H9 (cell line): ENCODE measurements at regions not wholly inside any gene's neighbourhood (a gene's known extent, or its start where the extent isn't known, plus 50 kb on each side); places are given as distances from the start of the nearest gene placed in this dataset.

ENCODE experiments used
- DNase-seq: peaks from one replicate; pipeline ENCODE4 v3.0.0-alpha.2; 2017
- H2AFZ ChIP-seq: one replicate; pipeline ENCODE4 v1.6.1; 2013; ENCODE audit warnings: mild to moderate bottlenecking, low read length, control low read depth, moderate library complexity
- H2AK5ac ChIP-seq: 2 replicates; pipeline ENCODE4 v1.6.1; 2013; ENCODE audit warnings: low read length, control low read depth, mixed read lengths; ENCODE audit not compliant: insufficient read length
- H2BK120ac ChIP-seq: one replicate; pipeline ENCODE4 v1.6.1; 2013; ENCODE audit warnings: low read depth, mild to moderate bottlenecking, low read length, control low read depth, inconsistent platforms; ENCODE audit not compliant: poor library complexity, severe bottlenecking
- H2BK12ac ChIP-seq: 2 replicates; pipeline ENCODE4 v1.6.1; 2013; ENCODE audit warnings: low read length, control low read depth, mixed read lengths, low read depth; ENCODE audit not compliant: insufficient read length
- H2BK15ac ChIP-seq: 2 replicates; pipeline ENCODE4 v1.6.1; 2013; ENCODE audit warnings: low read depth, low read length, control low read depth
- H2BK20ac ChIP-seq: one replicate; pipeline ENCODE4 v1.6.1; 2013; ENCODE audit warnings: low read depth, mild to moderate bottlenecking, low read length, control low read depth, inconsistent platforms; ENCODE audit not compliant: poor library complexity, severe bottlenecking
- H2BK5ac ChIP-seq: 2 replicates; pipeline ENCODE4 v1.6.1; 2013; ENCODE audit warnings: low read length, control low read depth, mixed read lengths; ENCODE audit not compliant: insufficient read length
- H3K14ac ChIP-seq: 2 replicates; pipeline ENCODE4 v1.6.1; 2013; ENCODE audit warnings: low read length, control low read depth; ENCODE audit not compliant: insufficient read depth
- H3K18ac ChIP-seq: 2 replicates; pipeline ENCODE4 v1.6.1; 2013; ENCODE audit warnings: low read depth, mild to moderate bottlenecking, mixed read lengths, low read length, control low read depth; ENCODE audit not compliant: insufficient read length
- H3K23ac ChIP-seq: 2 replicates; pipeline ENCODE4 v1.6.1; 2013; ENCODE audit warnings: low read length, control low read depth, mixed read lengths, low read depth; ENCODE audit not compliant: insufficient read length
- H3K23me2 ChIP-seq: 2 replicates; pipeline ENCODE4 v1.6.1; 2013; ENCODE audit warnings: low read depth, mild to moderate bottlenecking, mixed read lengths, low read length, control low read depth; ENCODE audit not compliant: insufficient read length, poor library complexity, severe bottlenecking
- H3K27ac ChIP-seq: 2 replicates; pipeline ENCODE4 v1.5.1; 2013; ENCODE audit warnings: low read length, control low read depth, mixed read lengths, low read depth; ENCODE audit not compliant: insufficient read length
- H3K27me3 ChIP-seq: 2 replicates; pipeline ENCODE4 v1.6.1; 2013; ENCODE audit warnings: low read length, control low read depth, inconsistent platforms; ENCODE audit not compliant: insufficient read depth
- H3K4ac ChIP-seq: 2 replicates; pipeline ENCODE4 v1.6.1; 2013; ENCODE audit warnings: low read depth, mild to moderate bottlenecking, control low read depth, inconsistent platforms, low read length, moderate library complexity
- H3K4me1 ChIP-seq: 2 replicates; pipeline ENCODE4 v1.6.1; 2013; ENCODE audit warnings: low read length, control low read depth, inconsistent platforms; ENCODE audit not compliant: insufficient read depth
- H3K4me2 ChIP-seq: 2 replicates; pipeline ENCODE4 v1.6.1; 2013; ENCODE audit warnings: low read length, control low read depth, mixed read lengths; ENCODE audit not compliant: insufficient read length, insufficient read depth
- H3K56ac ChIP-seq: 2 replicates; pipeline ENCODE4 v1.6.1; 2013; ENCODE audit warnings: low read depth, mild to moderate bottlenecking, mixed read lengths, low read length, control low read depth; ENCODE audit not compliant: insufficient read length
- H3K79me1 ChIP-seq: 2 replicates; pipeline ENCODE4 v1.6.1; 2013; ENCODE audit warnings: low read depth, mild to moderate bottlenecking, moderate library complexity, low read length, control low read depth, inconsistent platforms; ENCODE audit not compliant: insufficient read depth, poor library complexity, severe bottlenecking
- H3K79me2 ChIP-seq: 2 replicates; pipeline ENCODE4 v1.6.1; 2013; ENCODE audit warnings: low read length, control low read depth, inconsistent platforms; ENCODE audit not compliant: insufficient read depth
- H3K9ac ChIP-seq: 2 replicates; pipeline ENCODE4 v1.6.1; 2013; ENCODE audit warnings: low read length, control low read depth, mixed read lengths; ENCODE audit not compliant: insufficient read length; ENCODE audit errors: extremely low read depth
- H3K9me3 ChIP-seq: one replicate; pipeline ENCODE4 v1.6.1; 2013; ENCODE audit warnings: low read depth, low read length, inconsistent platforms; ENCODE audit not compliant: control insufficient read depth
- H3T11ph ChIP-seq: one replicate; pipeline ENCODE4 v1.6.1; 2013; ENCODE audit warnings: mild to moderate bottlenecking, low read length, control low read depth, inconsistent platforms
- H4K20me1 ChIP-seq: one replicate; pipeline ENCODE4 v1.6.1; 2013; ENCODE audit not compliant: control insufficient read depth, insufficient read length, insufficient read depth
- H4K5ac ChIP-seq: 2 replicates; pipeline ENCODE4 v1.6.1; 2013; ENCODE audit warnings: low read depth, mild to moderate bottlenecking, mixed read lengths, low read length, control low read depth; ENCODE audit not compliant: insufficient read length
- H4K8ac ChIP-seq: replicated peaks from 2 replicates; pipeline ENCODE4 v1.6.1; 2013; ENCODE audit warnings: low read length, control low read depth, mixed read lengths, low read depth; ENCODE audit not compliant: insufficient read length
- H4K91ac ChIP-seq: 2 replicates; pipeline ENCODE4 v1.6.1; 2013; ENCODE audit warnings: low read depth, mild to moderate bottlenecking, moderate library complexity, mixed read lengths, low read length, control low read depth; ENCODE audit not compliant: insufficient read length
- H3K27ac Mint-ChIP-seq, 3 experiments: 2 replicates in 2 of 3; 3 replicates in 1 of 3; pipeline ENCODE4 v1.8.0; 2020 to 2021; ENCODE audit warnings: mixed read lengths in 3 of 3, mild to moderate bottlenecking in 1 of 3, moderate library complexity in 1 of 3
- H3K27me3 Mint-ChIP-seq: 2 replicates; pipeline ENCODE4 v1.8.0; 2021; ENCODE audit warnings: low read depth, mild to moderate bottlenecking, moderate library complexity, mixed read lengths
- H3K36me3 Mint-ChIP-seq, 3 experiments: 2 replicates in 2 of 3; 3 replicates in 1 of 3; pipeline ENCODE4 v1.8.0; 2020 to 2021; ENCODE audit warnings: low read depth in 3 of 3, mixed read lengths in 3 of 3; ENCODE audit not compliant: insufficient read depth in 1 of 3
- H3K4me1 Mint-ChIP-seq, 2 experiments: 2 replicates each; pipeline ENCODE4 v1.8.0; 2020; ENCODE audit warnings: mixed read lengths in 2 of 2
- H3K4me3 Mint-ChIP-seq, 2 experiments: 2 replicates in 1 of 2; 3 replicates in 1 of 2; pipeline ENCODE4 v1.8.0; 2020 to 2021; ENCODE audit warnings: mild to moderate bottlenecking in 2 of 2, mixed read lengths in 2 of 2, moderate library complexity in 1 of 2
- H3K9me3 Mint-ChIP-seq, 2 experiments: 2 replicates in 1 of 2; 3 replicates in 1 of 2; pipeline ENCODE4 v1.8.0; 2020; ENCODE audit warnings: mild to moderate bottlenecking in 2 of 2, mixed read lengths in 2 of 2, moderate library complexity in 1 of 2
- CTCF ChIP-seq: fragments of 200-600 bp; sonication (generic); conservative IDR thresholded peaks from 3 replicates; pipeline ENCODE4 v1.8.0; 2021; ENCODE audit warnings: antibody characterized with exemption, mild to moderate bottlenecking
- WGBS: extraction: QIAGEN DNeasy Blood & Tissue Kit; methylation state at CpG from one replicate; pipeline ENCODE4 v1.1.7; 2013; ENCODE audit warnings: missing lambda C conversion rate, low lambda C conversion rate, mixed read lengths; ENCODE audit not compliant: insufficient read length; ENCODE audit errors: extremely low coverage; 5-methylcytosine and 5-hydroxymethylcytosine counted together

DNA sequence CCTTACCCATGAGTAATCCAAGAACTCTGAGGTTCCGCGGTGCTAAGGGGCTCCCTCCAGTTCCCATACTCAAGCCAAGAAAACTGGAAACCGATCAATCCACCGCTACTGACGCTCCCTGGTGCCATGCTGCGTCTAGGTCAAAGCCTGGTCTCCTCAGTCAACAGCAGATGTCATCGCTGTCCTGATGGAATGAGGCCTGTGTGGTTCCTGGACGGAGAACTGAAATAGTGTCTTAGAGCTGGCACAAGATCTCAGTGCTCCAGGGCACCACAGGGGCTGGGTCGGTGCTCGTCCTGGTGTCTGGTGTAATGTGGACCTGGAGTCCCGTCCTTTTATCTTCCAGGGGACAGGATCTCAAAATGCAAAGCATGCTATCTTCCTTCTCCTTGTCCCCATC lies 373.9 kb upstream of the CFAP20DC start:
- Histone ChIP-seq H4K5ac (no peak overlapping the region), H3K4ac (no peak overlapping the region), H4K8ac (no peak overlapping the region), H3K27me3 (no peaks in the 10 kb centered on the region), H2BK15ac (no peak overlapping the region), H3K14ac (no peak overlapping the region; the same call in 1 of the 2 replicates), H3K23ac (no peak overlapping the region), H2BK12ac (no peak overlapping the region), H2BK5ac (no peak overlapping the region), H3K56ac (no peak overlapping the region), H3K4me2 (no peak overlapping the region), H2AFZ (no peak overlapping the region), H3K79me1 (no peaks in the 10 kb centered on the region), H3K23me2 (no peaks in the 10 kb centered on the region), H4K20me1 (no peaks in the 10 kb centered on the region), H3K9ac (no peak overlapping the region), H2AK5ac (no peak overlapping the region), H3T11ph (no peak overlapping the region), H3K9me3 (no peaks in the 10 kb centered on the region), H4K91ac (no peak overlapping the region), H2BK120ac (no peak overlapping the region), H3K27ac (no peak overlapping the region), H3K18ac (no peak overlapping the region), H2BK20ac (no peak overlapping the region), H3K4me1 (no peaks in the 10 kb centered on the region), H3K79me2 (no peaks in the 10 kb centered on the region)
- no peaks in the 10 kb centered on the region for H3K4me1 Mint-ChIP-seq
- H3K36me3 Mint-ChIP-seq = no peaks in the 10 kb centered on the region
- no peak overlapping the region for H3K4me3 Mint-ChIP-seq
- peaks cover 36% of the 10 kb centered on the region for H3K27me3 Mint-ChIP-seq
- no peak for TF ChIP-seq CTCF
- DNase-seq = no peak
- no peaks in the 10 kb centered on the region for H3K9me3 Mint-ChIP-seq
- WGBS = no CpG with 5 or more reads among the region's 11 CpGs
- H3K27ac Mint-ChIP-seq = no peak overlapping the region
